ENCODE measurements at regions not wholly inside any gene's neighbourhood (a gene's known extent, or its start where the extent isn't known, plus 50 kb on each side); places are given as distances from the start of the nearest gene placed in this dataset.

DNA sequence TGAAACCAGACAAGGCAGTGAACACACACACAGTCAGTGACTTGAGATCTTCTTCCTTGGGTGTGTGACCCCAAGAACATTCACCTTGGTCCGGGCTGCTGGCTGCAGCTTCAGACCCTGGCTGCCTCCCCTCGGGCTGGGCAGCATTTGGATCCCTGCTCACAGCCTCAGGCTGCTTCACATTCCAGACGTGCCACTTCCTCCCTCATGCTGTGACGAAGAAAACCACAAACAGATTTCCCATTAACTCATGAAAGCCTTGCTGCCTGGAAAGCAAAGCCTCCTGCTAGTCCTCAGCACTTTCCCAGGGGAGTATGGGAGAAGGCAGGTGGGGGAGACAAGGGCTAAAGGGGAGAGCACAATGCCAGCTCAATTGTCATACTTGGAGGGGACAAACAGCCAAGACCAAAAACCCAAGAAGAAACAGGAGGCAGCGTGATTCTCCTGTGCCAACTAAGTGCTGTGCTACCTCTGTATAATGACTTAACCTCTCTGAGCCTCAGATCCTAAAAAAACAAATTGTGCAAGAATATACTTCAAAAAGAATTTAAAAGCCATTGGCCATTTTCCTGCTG lies 594.6 kb upstream of the BRINP1 start:
- H3K27me3 ChIP-seq: no peaks in the 10 kb centered on the region
- H3K4me1 ChIP-seq: no peaks in the 10 kb centered on the region
- intact Hi-C loops (cut with DNase I; ENCODE audit: low total_unique reads): no loop called here
- no peak for DNase-seq
- H3K4me3 ChIP-seq: no peak overlapping the region
- no peaks in the 10 kb centered on the region for H3K9me3 ChIP-seq
- H3K36me3 ChIP-seq: no peaks in the 10 kb centered on the region
- TF ChIP-seq POLR2A (IDR thresholded peaks at IDR 0.05): no peak
- TF ChIP-seq, protein P1, sequence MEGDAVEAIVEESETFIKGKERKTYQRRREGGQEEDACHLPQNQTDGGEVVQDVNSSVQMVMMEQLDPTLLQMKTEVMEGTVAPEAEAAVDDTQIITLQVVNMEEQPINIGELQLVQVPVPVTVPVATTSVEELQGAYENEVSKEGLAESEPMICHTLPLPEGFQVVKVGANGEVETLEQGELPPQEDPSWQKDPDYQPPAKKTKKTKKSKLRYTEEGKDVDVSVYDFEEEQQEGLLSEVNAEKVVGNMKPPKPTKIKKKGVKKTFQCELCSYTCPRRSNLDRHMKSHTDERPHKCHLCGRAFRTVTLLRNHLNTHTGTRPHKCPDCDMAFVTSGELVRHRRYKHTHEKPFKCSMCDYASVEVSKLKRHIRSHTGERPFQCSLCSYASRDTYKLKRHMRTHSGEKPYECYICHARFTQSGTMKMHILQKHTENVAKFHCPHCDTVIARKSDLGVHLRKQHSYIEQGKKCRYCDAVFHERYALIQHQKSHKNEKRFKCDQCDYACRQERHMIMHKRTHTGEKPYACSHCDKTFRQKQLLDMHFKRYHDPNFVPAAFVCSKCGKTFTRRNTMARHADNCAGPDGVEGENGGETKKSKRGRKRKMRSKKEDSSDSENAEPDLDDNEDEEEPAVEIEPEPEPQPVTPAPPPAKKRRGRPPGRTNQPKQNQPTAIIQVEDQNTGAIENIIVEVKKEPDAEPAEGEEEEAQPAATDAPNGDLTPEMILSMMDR (IDR thresholded peaks at IDR 0.05): no peak
- H3K27ac ChIP-seq: no peak overlapping the region

DNA sequence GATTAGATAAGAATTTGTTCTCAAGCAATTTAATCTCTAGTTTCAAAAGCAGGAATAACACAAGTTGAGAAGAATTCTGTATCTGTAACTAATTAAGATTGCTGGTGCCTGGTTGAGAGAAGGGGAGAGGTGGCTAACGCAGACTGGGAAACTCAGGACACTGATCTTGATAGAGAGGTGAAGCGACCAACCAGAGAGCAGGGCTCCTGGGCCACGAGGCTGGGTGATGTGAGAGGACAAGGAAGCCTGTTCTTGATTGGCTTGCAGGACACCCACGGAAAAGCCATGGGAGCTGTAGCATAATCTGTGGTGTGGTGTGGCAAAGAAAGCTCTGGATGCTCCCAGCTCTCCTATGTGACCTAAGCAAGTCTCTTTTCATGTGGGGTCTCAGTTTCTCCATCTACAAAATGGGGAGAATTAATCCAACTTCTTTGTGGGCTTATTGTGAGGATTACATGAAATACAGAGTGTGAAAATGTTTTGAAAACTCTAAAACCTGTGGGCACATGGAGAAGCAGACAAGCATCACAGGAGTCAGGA lies 594.1 kb upstream of the BRINP1 start:
- H3K27ac ChIP-seq: no peak overlapping the region
- H3K9me3 ChIP-seq: no peaks in the 10 kb centered on the region
- no peaks in the 10 kb centered on the region for H3K4me1 ChIP-seq
- no peak overlapping the region for H3K4me3 ChIP-seq
- H3K36me3 ChIP-seq: no peaks in the 10 kb centered on the region
- no peaks in the 10 kb centered on the region for H3K27me3 ChIP-seq
- no peak for TF ChIP-seq POLR2A (IDR thresholded peaks at IDR 0.05)
- TF ChIP-seq, protein P1 (IDR thresholded peaks at IDR 0.05): no peak
- no peak for DNase-seq
- intact Hi-C loops (cut with DNase I; ENCODE audit: low total_unique reads): no loop called here

DNA sequence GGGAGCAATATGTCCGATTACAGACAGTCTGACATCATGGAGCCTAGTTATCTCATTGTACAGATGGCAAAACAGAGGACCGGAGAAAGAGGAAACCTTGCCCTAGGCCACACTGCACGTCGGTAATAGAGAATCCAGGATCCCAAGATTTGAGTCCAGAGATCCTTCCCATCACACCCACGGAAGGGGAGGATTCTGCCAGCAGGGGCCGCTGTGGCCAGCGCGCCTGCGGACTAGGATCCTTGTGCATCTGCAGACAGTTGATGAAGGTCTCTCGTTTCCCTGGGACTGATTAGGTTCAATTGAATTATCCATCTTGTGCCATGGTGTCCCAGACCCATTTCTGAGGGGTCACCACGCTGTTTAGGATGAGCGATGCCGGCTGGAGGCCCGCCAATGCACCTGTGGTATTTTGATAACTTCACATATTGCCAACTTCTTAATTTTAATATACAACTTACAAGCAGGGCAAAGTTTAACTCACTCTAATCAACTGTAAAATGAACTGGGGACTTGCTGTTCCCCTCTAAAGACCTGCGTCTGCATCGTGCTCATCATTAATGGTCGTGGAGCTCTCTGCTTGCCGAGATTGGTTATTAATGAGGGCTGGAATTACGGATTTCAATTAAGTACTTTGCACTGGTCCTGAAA lies 592.7 kb upstream of the BRINP1 start:
- Histone ChIP-seq H3K4me1 (no peaks in the 10 kb centered on the region), H3K36me3 (no peaks in the 10 kb centered on the region), H3K4me3 (no peak overlapping the region), H3K27ac (no peak overlapping the region), H3K27me3 (no peaks in the 10 kb centered on the region), H3K9me3 (no peaks in the 10 kb centered on the region)
- intact Hi-C loops (cut with DNase I; ENCODE audit: low total_unique reads): no loop called here
- no peak for DNase-seq
- TF ChIP-seq POLR2A (IDR thresholded peaks at IDR 0.05): no peak
- TF ChIP-seq, protein P1 (IDR thresholded peaks at IDR 0.05): no peak

DNA sequence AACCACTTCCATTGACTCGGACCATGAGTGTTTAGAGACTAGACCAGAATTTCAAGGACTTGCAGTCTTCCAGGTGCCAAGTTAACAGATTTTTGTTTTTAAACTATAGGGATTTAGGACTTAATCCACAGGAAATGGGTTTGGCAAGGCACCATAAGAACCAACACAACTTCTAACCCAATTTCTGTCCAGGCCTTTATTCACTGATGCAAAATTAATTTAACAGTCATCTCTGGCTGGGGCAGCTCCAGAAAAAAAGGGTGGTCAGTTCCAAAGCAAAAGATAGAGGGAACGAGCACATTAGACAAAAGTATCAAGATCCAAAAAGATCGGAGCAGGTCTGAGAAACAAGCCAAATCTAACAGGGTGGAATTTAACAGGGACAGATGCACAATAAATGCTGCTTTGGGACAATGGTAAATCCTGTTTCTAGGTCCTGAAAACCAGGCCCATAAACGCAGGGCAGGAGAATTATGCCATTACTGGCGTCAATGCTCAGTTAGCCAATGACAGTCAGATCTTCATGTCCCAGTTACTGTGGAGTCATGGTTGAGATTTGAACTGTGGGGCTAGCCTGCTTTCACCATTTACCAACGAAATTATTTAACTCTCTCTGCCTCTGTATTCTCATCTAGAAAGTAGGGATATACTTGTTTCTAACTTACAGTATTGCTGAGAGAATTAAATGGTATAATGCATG lies 590.8 kb upstream of the BRINP1 start:
- Histone ChIP-seq H3K9me3 (no peaks in the 10 kb centered on the region), H3K36me3 (no peaks in the 10 kb centered on the region), H3K27me3 (no peaks in the 10 kb centered on the region), H3K4me3 (no peak overlapping the region), H3K27ac (no peak overlapping the region), H3K4me1 (no peaks in the 10 kb centered on the region)
- no peak for TF ChIP-seq POLR2A (IDR thresholded peaks at IDR 0.05)
- TF ChIP-seq, protein P1 (IDR thresholded peaks at IDR 0.05): no peak
- no peak for DNase-seq
- intact Hi-C loops (cut with DNase I; ENCODE audit: low total_unique reads): no loop called here

DNA sequence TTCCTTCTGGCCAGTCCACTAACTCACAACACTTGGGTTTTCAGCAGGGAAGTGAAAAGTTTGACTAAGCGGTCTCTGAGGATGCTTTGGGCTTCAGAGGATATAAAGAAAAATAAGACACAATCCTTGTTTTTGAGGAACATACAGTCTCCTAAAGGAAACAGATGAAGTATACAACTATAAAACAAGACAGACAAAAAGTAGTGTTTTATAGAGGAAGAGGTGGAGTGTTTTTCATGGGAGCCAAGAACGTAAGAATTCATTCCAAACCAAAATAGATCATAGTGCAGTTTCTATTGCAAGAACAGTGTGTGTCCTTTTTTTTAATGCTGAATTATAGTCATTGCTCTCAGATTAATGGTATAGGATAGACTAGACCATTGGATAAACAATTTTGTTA lies 586.9 kb upstream of the BRINP1 start:
- no peaks in the 10 kb centered on the region for H3K27me3 ChIP-seq
- H3K27ac ChIP-seq: no peak overlapping the region
- H3K9me3 ChIP-seq: no peaks in the 10 kb centered on the region
- H3K4me1 ChIP-seq: no peaks in the 10 kb centered on the region
- TF ChIP-seq, protein P1 (IDR thresholded peaks at IDR 0.05): no peak
- no peak for TF ChIP-seq POLR2A (IDR thresholded peaks at IDR 0.05)
- no peak for DNase-seq
- no peaks in the 10 kb centered on the region for H3K36me3 ChIP-seq
- intact Hi-C loops (cut with DNase I; ENCODE audit: low total_unique reads): no loop called here
- no peak overlapping the region for H3K4me3 ChIP-seq

All from uterus (tissue), 3 donors.